Neutrophil (primary cell): ENCODE measurements at regions not wholly inside any gene's neighbourhood (a gene's known extent, or its start where the extent isn't known, plus 50 kb on each side); places are given as distances from the start of the nearest gene placed in this dataset.

Experiments
- H3K27ac ChIP-seq: fragments of 200-600 bp; sonication (generic); 2 replicates; pipeline ENCODE4 v1.5.1; 2016; ENCODE audit warnings: mild to moderate bottlenecking, moderate library complexity
- H3K27me3 ChIP-seq: fragments of 200-600 bp; sonication (generic); 2 replicates; pipeline ENCODE4 v1.6.0; 2016; ENCODE audit warnings: mild to moderate bottlenecking
- H3K36me3 ChIP-seq: fragments of 200-600 bp; sonication (generic); 2 replicates; pipeline ENCODE4 v1.5.1; 2017
- H3K4me1 ChIP-seq, 2 experiments: fragments of 200-600 bp in 1 of 2; sonication (generic) in 1 of 2; 1 replicate in 1 of 2; 2 replicates in 1 of 2; pipeline versions ENCODE4 v1.5.1 to v1.6.1; 2013 to 2016; ENCODE audit warnings: low read depth in 1 of 2, low read length in 1 of 2, mild to moderate bottlenecking in 1 of 2, moderate library complexity in 1 of 2; ENCODE audit not compliant: control insufficient read depth in 1 of 2, insufficient read depth in 1 of 2
- H3K4me3 ChIP-seq, 2 experiments: fragments of 200-600 bp in 1 of 2; sonication (generic) in 1 of 2; 1 replicate in 1 of 2; 2 replicates in 1 of 2; pipeline ENCODE4 v1.5.1; 2013 to 2016; ENCODE audit warnings: low read depth in 1 of 2, low read length in 1 of 2, mild to moderate bottlenecking in 1 of 2, moderate library complexity in 1 of 2
- H3K9me3 ChIP-seq: fragments of 200-600 bp; sonication (generic); 2 replicates; pipeline ENCODE4 v1.5.1; 2016
- TF ChIP-seq, protein P1 (sequence below): fragments of 200-600 bp; sonication (generic); IDR thresholded peaks from 2 replicates; pipeline ENCODE4 v1.5.1; 2016; ENCODE audit warnings: antibody characterized with exemption

DNA sequence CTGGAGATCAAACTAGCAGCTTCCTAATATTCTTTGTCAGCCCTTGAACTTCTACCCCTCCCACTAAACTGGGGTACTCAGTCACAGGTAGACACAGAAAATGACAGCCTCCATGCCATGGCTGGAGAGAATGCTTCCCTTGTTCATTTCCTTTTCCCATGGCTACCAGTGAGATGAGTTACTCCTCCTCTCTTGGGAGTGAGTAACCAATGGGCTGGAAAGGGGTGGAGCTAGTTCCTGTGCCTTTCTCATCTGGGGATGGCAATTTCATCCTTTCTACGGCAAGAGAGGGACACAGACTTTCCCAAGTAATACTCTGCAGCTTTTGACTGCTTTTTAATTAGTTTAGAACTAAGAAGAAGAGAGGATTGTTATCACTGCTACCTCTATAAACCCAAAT is 1045.6 kb upstream of the WWC1 start:
- TF ChIP-seq, protein P1, sequence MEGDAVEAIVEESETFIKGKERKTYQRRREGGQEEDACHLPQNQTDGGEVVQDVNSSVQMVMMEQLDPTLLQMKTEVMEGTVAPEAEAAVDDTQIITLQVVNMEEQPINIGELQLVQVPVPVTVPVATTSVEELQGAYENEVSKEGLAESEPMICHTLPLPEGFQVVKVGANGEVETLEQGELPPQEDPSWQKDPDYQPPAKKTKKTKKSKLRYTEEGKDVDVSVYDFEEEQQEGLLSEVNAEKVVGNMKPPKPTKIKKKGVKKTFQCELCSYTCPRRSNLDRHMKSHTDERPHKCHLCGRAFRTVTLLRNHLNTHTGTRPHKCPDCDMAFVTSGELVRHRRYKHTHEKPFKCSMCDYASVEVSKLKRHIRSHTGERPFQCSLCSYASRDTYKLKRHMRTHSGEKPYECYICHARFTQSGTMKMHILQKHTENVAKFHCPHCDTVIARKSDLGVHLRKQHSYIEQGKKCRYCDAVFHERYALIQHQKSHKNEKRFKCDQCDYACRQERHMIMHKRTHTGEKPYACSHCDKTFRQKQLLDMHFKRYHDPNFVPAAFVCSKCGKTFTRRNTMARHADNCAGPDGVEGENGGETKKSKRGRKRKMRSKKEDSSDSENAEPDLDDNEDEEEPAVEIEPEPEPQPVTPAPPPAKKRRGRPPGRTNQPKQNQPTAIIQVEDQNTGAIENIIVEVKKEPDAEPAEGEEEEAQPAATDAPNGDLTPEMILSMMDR, result no peak
- H3K27ac ChIP-seq, result no peak overlapping the region
- H3K4me3 ChIP-seq, result no peak overlapping the region
- no peaks in the 10 kb centered on the region for H3K36me3 ChIP-seq
- no peaks in the 10 kb centered on the region for H3K9me3 ChIP-seq
- H3K4me1 ChIP-seq, result no peaks in the 10 kb centered on the region
- no peaks in the 10 kb centered on the region for H3K27me3 ChIP-seq

GRCh38 chr5:167247816-167248215 is 1043.6 kb upstream of the WWC1 start:
- Histone ChIP-seq H3K36me3 (no peaks in the 10 kb centered on the region), H3K4me3 (no peak overlapping the region), H3K4me1 (no peaks in the 10 kb centered on the region), H3K9me3 (no peaks in the 10 kb centered on the region), H3K27me3 (no peaks in the 10 kb centered on the region), H3K27ac (no peak overlapping the region)
- TF ChIP-seq, protein P1, result no peak

DNA sequence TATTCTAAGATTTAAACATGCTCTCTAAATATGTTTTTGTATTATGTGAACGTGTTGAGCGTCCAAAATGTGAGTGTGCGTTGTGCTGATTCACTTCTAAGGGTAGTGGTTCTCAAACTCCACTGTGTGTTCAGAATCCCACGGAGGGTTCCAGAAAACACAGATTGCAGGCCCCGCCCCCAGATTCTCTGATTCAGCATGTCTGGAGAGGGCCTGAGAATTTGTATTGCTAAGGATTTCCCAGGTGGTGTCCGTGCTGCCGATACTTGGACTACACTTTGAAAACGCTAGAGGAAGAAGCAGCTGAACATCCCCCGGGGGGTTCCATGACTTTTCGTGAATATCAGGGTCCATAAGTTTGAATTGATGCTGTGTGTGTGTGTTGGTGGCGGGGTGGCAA is 1043.2 kb upstream of the WWC1 start:
- TF ChIP-seq, protein P1, result no peak
- Histone ChIP-seq H3K4me3 (no peak overlapping the region), H3K9me3 (no peaks in the 10 kb centered on the region), H3K4me1 (no peaks in the 10 kb centered on the region), H3K27ac (no peak overlapping the region), H3K36me3 (no peaks in the 10 kb centered on the region), H3K27me3 (no peaks in the 10 kb centered on the region)

DNA sequence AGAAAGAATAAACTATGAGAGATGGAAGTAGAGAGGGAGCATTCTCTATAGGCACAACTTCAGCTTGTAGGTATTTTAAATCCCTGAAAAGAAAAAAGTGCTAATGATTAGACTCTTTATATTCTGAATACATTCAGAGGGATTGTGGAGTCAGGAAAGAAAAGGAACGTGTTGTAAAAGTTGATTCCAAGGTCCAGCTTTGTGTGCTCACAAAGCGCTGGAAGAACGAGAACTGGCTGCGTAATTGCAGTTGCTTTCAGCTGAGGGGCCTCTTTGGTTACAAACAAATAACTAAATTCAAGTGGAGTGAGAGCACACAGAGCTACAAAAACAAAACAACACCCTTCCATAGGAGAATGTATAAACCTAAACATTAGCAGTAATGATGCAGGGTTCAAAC is 1040.4 kb upstream of the WWC1 start:
- H3K27ac ChIP-seq, result no peak overlapping the region
- no peaks in the 10 kb centered on the region for H3K4me1 ChIP-seq
- H3K27me3 ChIP-seq, result no peaks in the 10 kb centered on the region
- H3K9me3 ChIP-seq, result no peaks in the 10 kb centered on the region
- TF ChIP-seq, protein P1, result no peak
- H3K4me3 ChIP-seq, result no peak overlapping the region
- H3K36me3 ChIP-seq, result no peaks in the 10 kb centered on the region

DNA sequence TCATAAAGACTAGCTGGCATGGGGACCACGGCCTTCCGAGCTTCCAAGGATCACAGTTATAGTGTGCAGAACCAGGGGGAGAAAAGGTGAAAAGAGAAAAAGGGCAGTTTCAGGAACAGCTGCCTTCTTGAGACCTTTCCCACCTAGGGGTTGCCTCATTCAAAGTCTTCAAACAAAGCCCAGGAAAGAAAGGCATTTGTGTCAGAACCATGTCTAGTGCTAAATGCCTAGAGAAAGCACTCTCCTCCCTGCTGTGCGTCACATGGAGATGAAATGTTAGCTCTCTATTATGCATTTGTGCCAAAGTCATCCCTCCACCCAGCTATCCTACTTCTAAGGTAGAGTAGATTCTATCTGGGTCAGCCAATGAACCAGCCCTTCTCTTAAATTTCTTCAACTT is 1037.3 kb upstream of the WWC1 start:
- Histone ChIP-seq H3K4me3 (no peak overlapping the region), H3K36me3 (no peaks in the 10 kb centered on the region), H3K27me3 (no peaks in the 10 kb centered on the region), H3K9me3 (no peaks in the 10 kb centered on the region), H3K4me1 (no peaks in the 10 kb centered on the region), H3K27ac (no peak overlapping the region)
- TF ChIP-seq, protein P1, result no peak

DNA sequence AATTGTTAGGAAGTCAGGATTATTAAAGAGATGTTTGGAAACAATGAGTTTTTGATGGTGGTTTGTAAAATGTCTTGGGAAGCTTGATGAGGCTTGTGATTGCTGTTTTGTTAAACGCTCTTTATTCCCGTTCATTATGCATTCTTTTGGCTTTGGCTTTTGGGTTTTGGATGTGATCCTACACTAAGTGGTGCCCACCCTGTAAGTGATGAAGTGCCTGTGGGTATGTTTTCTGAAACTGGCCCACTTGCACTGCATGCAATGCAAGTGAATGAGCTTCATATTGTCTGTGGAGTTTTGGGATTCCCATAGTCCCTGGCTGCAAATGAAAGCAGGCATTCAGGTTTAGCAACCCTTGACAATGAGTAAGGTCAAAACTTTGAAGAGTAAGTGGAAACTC is 1035.5 kb upstream of the WWC1 start:
- H3K27ac ChIP-seq, result no peak overlapping the region
- TF ChIP-seq, protein P1, result no peak
- no peaks in the 10 kb centered on the region for H3K36me3 ChIP-seq
- H3K27me3 ChIP-seq, result no peaks in the 10 kb centered on the region
- no peak overlapping the region for H3K4me3 ChIP-seq
- H3K4me1 ChIP-seq, result no peaks in the 10 kb centered on the region
- H3K9me3 ChIP-seq, result no peaks in the 10 kb centered on the region
